ENCODE measurements at regions not wholly inside any gene's neighbourhood (a gene's known extent, or its start where the extent isn't known, plus 50 kb on each side); places are given as distances from the start of the nearest gene placed in this dataset.

DNA sequence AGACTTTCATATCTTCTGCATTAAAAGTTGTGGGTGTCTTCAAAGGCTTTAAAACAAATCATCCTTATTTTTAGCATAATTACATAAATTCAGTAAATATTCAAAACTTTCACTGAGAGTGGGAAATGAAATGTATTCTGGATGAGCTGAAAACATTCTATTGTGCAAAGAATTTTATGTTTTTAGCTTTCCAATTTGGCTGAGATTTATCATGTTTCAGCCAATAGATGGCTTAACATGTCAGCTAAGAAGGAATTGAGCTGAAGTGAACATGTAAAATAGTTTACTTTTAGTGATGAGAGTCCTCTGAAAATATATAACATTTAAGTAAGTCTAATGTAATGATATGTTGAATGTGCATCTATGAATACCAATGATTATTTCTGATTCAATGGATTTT is 213.5 kb upstream of the GIMD1 start:
- POLR2A ChIA-PET, result no interaction called here
- DNase-seq (ENCODE audit: low read depth, low spot score), result no peak

DNA sequence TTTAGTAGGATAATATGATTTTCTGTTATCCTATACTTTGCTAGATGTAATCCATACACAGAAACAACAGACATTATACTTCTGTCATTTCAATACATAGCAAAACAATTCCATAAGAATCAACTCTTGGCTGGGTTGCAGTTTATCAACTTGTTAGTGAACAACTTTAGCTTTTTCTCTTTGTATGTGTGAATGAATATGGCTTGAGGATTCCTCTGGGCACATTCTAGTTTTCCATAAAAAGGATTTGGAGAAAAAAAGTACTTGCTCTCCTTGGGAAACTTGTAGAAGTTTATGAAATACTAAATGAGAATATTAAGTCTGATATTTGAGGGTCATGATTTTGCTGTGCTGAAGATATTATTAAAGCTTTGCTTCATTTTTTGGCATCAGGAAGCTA is 210.7 kb upstream of the GIMD1 start:
- no peaks in the 10 kb centered on the region for H3K9me3 ChIP-seq (ENCODE audit: control insufficient read depth, insufficient read depth, low read depth, low read length)
- H3K4me3 ChIP-seq (ENCODE audit: low read depth in 2 of 2, low read length in 2 of 2), result no peak overlapping the region
- H3K36me3 ChIP-seq (ENCODE audit: control insufficient read depth, insufficient read depth, low read length), result no peaks in the 10 kb centered on the region
- no peaks in the 10 kb centered on the region for H3K27me3 ChIP-seq (ENCODE audit: control insufficient read depth, insufficient read depth, low read length)
- TF ChIP-seq SIN3A (IDR thresholded peaks at IDR 0.05; ENCODE audit: borderline replicate concordance, insufficient read depth, low read depth, low read length) (no peak), POLR2AphosphoS5 (IDR thresholded peaks at IDR 0.05; ENCODE audit: low read depth, low read length) (no peak), TCF7L2 (IDR thresholded peaks at IDR 0.05; ENCODE audit: low read depth, low read length) (no peak), CTCF (IDR thresholded peaks at IDR 0.05) (no peak), REST (IDR thresholded peaks at IDR 0.05; ENCODE audit: insufficient read depth in 1 of 2, low read depth in 2 of 2, low read length in 1 of 2) (no peak)
- no peak for ATAC-seq
- POLR2A ChIA-PET, result interaction anchor here (0.7 kb wide), 1 partner anchor 27 kb away, joined by 3 read pairs; no protein-coding TSS in a partner anchor
- intact Hi-C loops (cut with micrococcal nuclease; ENCODE audit: unreplicated experiment) (no loop called here), in situ Hi-C loops (cut with HindIII; ENCODE audit: low pct_unique_long_range_greater_than_20kb, low sequenced_read_pairs) (no loop called here)
- BruUV-seq (replicated peaks), result no TSS peak
- no peak overlapping the region for H3K27ac ChIP-seq (ENCODE audit: low read length)
- CTCF ChIA-PET, result no interaction called here
- H3K4me1 ChIP-seq (ENCODE audit: control insufficient read depth, insufficient read depth, low read length), result no peaks in the 10 kb centered on the region
- no peak for DNase-seq (ENCODE audit: low read depth, low spot score)

More for the DNA sequence above, 213.5 kb upstream of the GIMD1 start:
- in situ Hi-C loops (cut with HindIII; ENCODE audit: low pct_unique_long_range_greater_than_20kb, low sequenced_read_pairs), result no loop called here
- TF ChIP-seq POLR2AphosphoS5 (IDR thresholded peaks at IDR 0.05; ENCODE audit: low read depth, low read length) (no peak), CTCF (IDR thresholded peaks at IDR 0.05) (no peak), REST (IDR thresholded peaks at IDR 0.05; ENCODE audit: insufficient read depth in 1 of 2, low read depth in 2 of 2, low read length in 1 of 2) (no peak), TCF7L2 (IDR thresholded peaks at IDR 0.05; ENCODE audit: low read depth, low read length) (no peak), SIN3A (IDR thresholded peaks at IDR 0.05; ENCODE audit: borderline replicate concordance, insufficient read depth, low read depth, low read length) (no peak)
- CTCF ChIA-PET, result no interaction called here
- Histone ChIP-seq H3K27ac (ENCODE audit: low read length) (no peak overlapping the region), H3K27me3 (ENCODE audit: control insufficient read depth, insufficient read depth, low read length) (no peaks in the 10 kb centered on the region), H3K4me3 (ENCODE audit: low read depth in 2 of 2, low read length in 2 of 2) (no peak overlapping the region), H3K4me1 (ENCODE audit: control insufficient read depth, insufficient read depth, low read length) (no peaks in the 10 kb centered on the region), H3K9me3 (ENCODE audit: control insufficient read depth, insufficient read depth, low read depth, low read length) (no peaks in the 10 kb centered on the region), H3K36me3 (ENCODE audit: control insufficient read depth, insufficient read depth, low read length) (no peaks in the 10 kb centered on the region; the same call in 1 of the 2 replicates)
- ATAC-seq, result no peak
- BruUV-seq (replicated peaks), result no TSS peak
- intact Hi-C loops (cut with micrococcal nuclease; ENCODE audit: unreplicated experiment), result no loop called here

Measured in Panc1 (cell line).